ENCODE measurements at regions not wholly inside any gene's neighbourhood (a gene's known extent, or its start where the extent isn't known, plus 50 kb on each side); places are given as distances from the start of the nearest gene placed in this dataset.

GRCh38 chr6:79373880-79374279 lies 139.4 kb upstream of the HMGN3 start:
- H2AK5ac ChIP-seq (ENCODE audit: low read length): no peak overlapping the region
- H4K8ac ChIP-seq (ENCODE audit: low read depth, low read length): no peak overlapping the region
- no peak overlapping the region for H4K91ac ChIP-seq (ENCODE audit: low read depth, low read length)
- no peak overlapping the region for H3K27ac ChIP-seq (ENCODE audit: low read depth, low read length)
- H3K4ac ChIP-seq (ENCODE audit: low read depth, low read length): no peak overlapping the region
- peaks cover 0 to 2% of the 10 kb centered on the region in 2 experiments for H3K4me1 ChIP-seq (ENCODE audit: control insufficient read depth in 1 of 2, insufficient read depth in 2 of 2, low read length in 2 of 2)
- H3K36me3 ChIP-seq (ENCODE audit: control insufficient read depth in 1 of 2, insufficient read depth in 2 of 2, low read length in 2 of 2): no peaks in the 10 kb centered on the region
- no peak overlapping the region for H2BK5ac ChIP-seq (ENCODE audit: low read depth, low read length, poor library complexity)
- no peak overlapping the region for H3K9ac ChIP-seq (ENCODE audit: low read length)
- no peak overlapping the region for H3K18ac ChIP-seq (ENCODE audit: low read length)
- H4K12ac ChIP-seq (ENCODE audit: low read depth, low read length): no peak overlapping the region
- no peaks in the 10 kb centered on the region for H3K9me3 ChIP-seq (ENCODE audit: insufficient read depth, low read depth, low read length)
- no peaks in the 10 kb centered on the region for H3K79me2 ChIP-seq (ENCODE audit: control insufficient read depth, insufficient read depth, low read length, poor library complexity)
- no peak for DNase-seq
- no peaks in the 10 kb centered on the region for H3K79me1 ChIP-seq (ENCODE audit: low read length)
- H3K23ac ChIP-seq (ENCODE audit: low read length): no peak overlapping the region
- no peaks in the 10 kb centered on the region for H3K27me3 ChIP-seq (ENCODE audit: insufficient read depth, low read length)
- H3K4me2 ChIP-seq (ENCODE audit: low read length): no peak overlapping the region
- WGBS (ENCODE audit: extremely low coverage, insufficient coverage, insufficient read length): no CpG with 5 or more reads among the region's 3 CpGs
- no peak overlapping the region for H2BK120ac ChIP-seq (ENCODE audit: insufficient read depth, low read length, poor library complexity)
- no peak overlapping the region for H2BK12ac ChIP-seq (ENCODE audit: low read length)
- no peak overlapping the region for H2AFZ ChIP-seq (ENCODE audit: insufficient read depth, low read length, poor library complexity)
- H3K4me3 ChIP-seq (ENCODE audit: low read depth, low read length): no peak overlapping the region
- H3K14ac ChIP-seq (ENCODE audit: low read length): no peak overlapping the region

DNA sequence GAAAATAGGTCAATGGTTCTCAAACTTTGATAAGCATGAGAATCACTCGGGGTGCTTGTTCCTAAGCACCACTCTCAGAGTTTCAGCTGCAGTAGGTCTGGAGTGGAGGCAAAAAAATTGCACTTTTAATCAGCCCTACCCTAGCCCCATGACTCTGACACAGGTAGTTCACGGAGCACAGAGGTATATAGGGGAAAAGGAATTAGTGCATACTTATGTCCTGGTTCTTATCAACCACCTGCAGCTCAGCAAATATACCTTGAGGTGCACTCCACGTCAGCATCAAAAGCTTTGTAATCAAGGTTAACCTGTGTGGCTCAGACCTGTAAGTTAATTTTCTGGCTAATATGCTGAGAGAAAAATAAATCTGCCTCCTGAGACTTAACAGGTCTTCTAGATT lies 138.8 kb upstream of the HMGN3 start:
- Histone ChIP-seq H3K4me3 (ENCODE audit: low read depth, low read length) (no peak overlapping the region), H3K79me1 (ENCODE audit: low read length) (no peaks in the 10 kb centered on the region), H3K27me3 (ENCODE audit: insufficient read depth, low read length) (no peaks in the 10 kb centered on the region), H3K9ac (ENCODE audit: low read length) (no peak overlapping the region), H3K18ac (ENCODE audit: low read length) (no peak overlapping the region), H3K4me2 (ENCODE audit: low read length) (no peak overlapping the region), H4K91ac (ENCODE audit: low read depth, low read length) (no peak overlapping the region), H2AFZ (ENCODE audit: insufficient read depth, low read length, poor library complexity) (no peak overlapping the region), H3K27ac (ENCODE audit: low read depth, low read length) (no peak overlapping the region), H3K14ac (ENCODE audit: low read length) (no peak overlapping the region), H3K4ac (ENCODE audit: low read depth, low read length) (no peak overlapping the region), H3K23ac (ENCODE audit: low read length) (no peak overlapping the region), H2AK5ac (ENCODE audit: low read length) (no peak overlapping the region), H3K9me3 (ENCODE audit: insufficient read depth, low read depth, low read length) (peaks cover 5% of the 10 kb centered on the region), H2BK12ac (ENCODE audit: low read length) (no peak overlapping the region), H3K79me2 (ENCODE audit: control insufficient read depth, insufficient read depth, low read length, poor library complexity) (no peaks in the 10 kb centered on the region), H3K36me3 (ENCODE audit: control insufficient read depth in 1 of 2, insufficient read depth in 2 of 2, low read length in 2 of 2) (no peaks in the 10 kb centered on the region), H2BK5ac (ENCODE audit: low read depth, low read length, poor library complexity) (no peak overlapping the region), H4K8ac (ENCODE audit: low read depth, low read length) (no peak overlapping the region), H3K4me1 (ENCODE audit: control insufficient read depth in 1 of 2, insufficient read depth in 2 of 2, low read length in 2 of 2) (peaks cover 0 to 2% of the 10 kb centered on the region in 2 experiments), H4K12ac (ENCODE audit: low read depth, low read length) (no peak overlapping the region), H2BK120ac (ENCODE audit: insufficient read depth, low read length, poor library complexity) (no peak overlapping the region)
- WGBS (ENCODE audit: extremely low coverage, insufficient coverage, insufficient read length): no CpG with 5 or more reads among the region's 3 CpGs
- no peak for DNase-seq

GRCh38 chr6:79372757-79373156 lies 138.3 kb upstream of the HMGN3 start:
- Histone ChIP-seq H3K4ac (ENCODE audit: low read depth, low read length) (no peak overlapping the region), H3K14ac (ENCODE audit: low read length) (no peak overlapping the region), H3K18ac (ENCODE audit: low read length) (no peak overlapping the region), H3K36me3 (ENCODE audit: control insufficient read depth in 1 of 2, insufficient read depth in 2 of 2, low read length in 2 of 2) (no peaks in the 10 kb centered on the region), H4K12ac (ENCODE audit: low read depth, low read length) (no peak overlapping the region), H3K4me1 (ENCODE audit: control insufficient read depth in 1 of 2, insufficient read depth in 2 of 2, low read length in 2 of 2) (peaks cover 0 to 2% of the 10 kb centered on the region in 2 experiments), H3K4me3 (ENCODE audit: low read depth, low read length) (no peak overlapping the region), H3K9ac (ENCODE audit: low read length) (no peak overlapping the region), H3K4me2 (ENCODE audit: low read length) (no peak overlapping the region), H3K79me2 (ENCODE audit: control insufficient read depth, insufficient read depth, low read length, poor library complexity) (no peaks in the 10 kb centered on the region), H3K27me3 (ENCODE audit: insufficient read depth, low read length) (no peaks in the 10 kb centered on the region), H4K8ac (ENCODE audit: low read depth, low read length) (no peak overlapping the region), H4K91ac (ENCODE audit: low read depth, low read length) (no peak overlapping the region), H3K27ac (ENCODE audit: low read depth, low read length) (no peak overlapping the region), H3K23ac (ENCODE audit: low read length) (no peak overlapping the region), H2AFZ (ENCODE audit: insufficient read depth, low read length, poor library complexity) (no peak overlapping the region), H2BK120ac (ENCODE audit: insufficient read depth, low read length, poor library complexity) (no peak overlapping the region), H2BK5ac (ENCODE audit: low read depth, low read length, poor library complexity) (no peak overlapping the region), H3K9me3 (ENCODE audit: insufficient read depth, low read depth, low read length) (peaks cover 7% of the 10 kb centered on the region), H2BK12ac (ENCODE audit: low read length) (no peak overlapping the region), H2AK5ac (ENCODE audit: low read length) (no peak overlapping the region), H3K79me1 (ENCODE audit: low read length) (no peaks in the 10 kb centered on the region)
- no CpG with 5 or more reads among the region's 1 CpG for WGBS (ENCODE audit: extremely low coverage, insufficient coverage, insufficient read length)
- no peak for DNase-seq

DNA sequence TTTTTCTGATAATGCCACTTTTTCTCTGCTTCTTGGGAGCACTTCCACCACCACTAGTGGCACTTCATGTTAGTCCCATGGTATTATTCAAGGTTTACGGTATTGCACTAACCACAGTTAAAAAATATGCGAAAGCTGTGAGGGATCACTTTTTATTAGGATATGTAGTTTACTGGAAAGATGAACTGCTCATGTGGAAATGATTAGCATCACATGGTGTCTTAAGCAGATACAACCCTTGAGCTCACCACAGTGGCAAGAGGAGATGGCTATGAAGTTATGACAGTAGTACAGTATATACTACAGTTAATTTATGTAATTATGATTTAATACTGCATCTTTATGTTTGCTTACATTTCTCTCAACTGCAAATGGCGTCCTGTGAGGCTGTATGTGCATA lies 134.5 kb upstream of the HMGN3 start:
- H3K4ac ChIP-seq (ENCODE audit: low read depth, low read length): no peak overlapping the region
- WGBS (ENCODE audit: extremely low coverage, insufficient coverage, insufficient read length): no CpG with 5 or more reads among the region's 3 CpGs
- no peak overlapping the region for H3K27ac ChIP-seq (ENCODE audit: low read depth, low read length)
- no peaks in the 10 kb centered on the region for H3K4me1 ChIP-seq (ENCODE audit: control insufficient read depth in 1 of 2, insufficient read depth in 2 of 2, low read length in 2 of 2)
- H4K91ac ChIP-seq (ENCODE audit: low read depth, low read length): no peak overlapping the region
- H4K8ac ChIP-seq (ENCODE audit: low read depth, low read length): no peak overlapping the region
- H3K18ac ChIP-seq (ENCODE audit: low read length): no peak overlapping the region
- no peaks in the 10 kb centered on the region for H3K36me3 ChIP-seq (ENCODE audit: control insufficient read depth in 1 of 2, insufficient read depth in 2 of 2, low read length in 2 of 2)
- H2AFZ ChIP-seq (ENCODE audit: insufficient read depth, low read length, poor library complexity): no peak overlapping the region
- no peak overlapping the region for H2BK12ac ChIP-seq (ENCODE audit: low read length)
- no peak overlapping the region for H2BK120ac ChIP-seq (ENCODE audit: insufficient read depth, low read length, poor library complexity)
- H2BK5ac ChIP-seq (ENCODE audit: low read depth, low read length, poor library complexity): no peak overlapping the region
- no peaks in the 10 kb centered on the region for H3K79me2 ChIP-seq (ENCODE audit: control insufficient read depth, insufficient read depth, low read length, poor library complexity)
- H4K12ac ChIP-seq (ENCODE audit: low read depth, low read length): no peak overlapping the region
- H3K4me3 ChIP-seq (ENCODE audit: low read depth, low read length): no peak overlapping the region
- no peak overlapping the region for H2AK5ac ChIP-seq (ENCODE audit: low read length)
- H3K14ac ChIP-seq (ENCODE audit: low read length): no peak overlapping the region
- no peak for DNase-seq
- peaks cover 7% of the 10 kb centered on the region for H3K9me3 ChIP-seq (ENCODE audit: insufficient read depth, low read depth, low read length)
- no peaks in the 10 kb centered on the region for H3K27me3 ChIP-seq (ENCODE audit: insufficient read depth, low read length)
- H3K9ac ChIP-seq (ENCODE audit: low read length): no peak overlapping the region
- H3K23ac ChIP-seq (ENCODE audit: low read length): no peak overlapping the region
- no peaks in the 10 kb centered on the region for H3K79me1 ChIP-seq (ENCODE audit: low read length)
- H3K4me2 ChIP-seq (ENCODE audit: low read length): no peak overlapping the region

All from trophoblast cell (in vitro differentiated cells and primary cell).